Chondrocyte (in vitro differentiated cells): ENCODE measurements at regions not wholly inside any gene's neighbourhood (a gene's known extent, or its start where the extent isn't known, plus 50 kb on each side); places are given as distances from the start of the nearest gene placed in this dataset.

Experiments
- DNase-seq: peaks from one replicate; pipeline ENCODE4 v3.0.0; 2021; ENCODE audit warnings: mixed read lengths, low spot score
- H3K27ac Mint-ChIP-seq: one replicate; pipeline ENCODE4 v1.8.0; 2021; ENCODE audit warnings: mild to moderate bottlenecking, moderate library complexity, mixed read lengths; ENCODE audit not compliant: unreplicated experiment
- H3K27me3 Mint-ChIP-seq: 2 replicates; pipeline ENCODE4 v1.8.0; 2021; ENCODE audit warnings: low read depth, mixed read lengths
- H3K36me3 Mint-ChIP-seq: 2 replicates; pipeline ENCODE4 v1.8.0; 2021; ENCODE audit warnings: low read depth, mixed read lengths
- H3K4me1 Mint-ChIP-seq: 2 replicates; pipeline ENCODE4 v1.8.0; 2021; ENCODE audit warnings: low read depth, mild to moderate bottlenecking, mixed read lengths
- H3K4me3 Mint-ChIP-seq: one replicate; pipeline ENCODE4 v1.8.0; 2021; ENCODE audit warnings: mild to moderate bottlenecking, moderate library complexity, mixed read lengths; ENCODE audit not compliant: unreplicated experiment
- H3K9me3 Mint-ChIP-seq: 2 replicates; pipeline ENCODE4 v1.8.0; 2021; ENCODE audit warnings: low read depth, mixed read lengths
- CTCF ChIP-seq: fragments of 200-600 bp; sonication (generic); IDR thresholded peaks from 2 replicates; pipeline ENCODE4 v1.5.0; 2021; ENCODE audit warnings: antibody characterized with exemption, mild to moderate bottlenecking, moderate library complexity

GRCh38 chr11:13896981-13897353 lies 65.6 kb upstream of the SPON1 start:
- TF ChIP-seq CTCF: no peak
- Mint-ChIP-seq H3K4me3 (no peak overlapping the region), H3K4me1 (no peaks in the 10 kb centered on the region), H3K9me3 (no peaks in the 10 kb centered on the region), H3K27me3 (peaks cover 9% of the 10 kb centered on the region), H3K27ac (no peak overlapping the region), H3K36me3 (no peaks in the 10 kb centered on the region)
- no peak for DNase-seq

- Mint-ChIP-seq H3K27me3 (peaks cover 9% of the 10 kb centered on the region), H3K4me1 (no peaks in the 10 kb centered on the region), H3K9me3 (no peaks in the 10 kb centered on the region), H3K4me3 (no peak overlapping the region), H3K36me3 (no peaks in the 10 kb centered on the region), H3K27ac (no peak overlapping the region)
- DNase-seq: no peak
- no peak for TF ChIP-seq CTCF
These were observed 64.8 kb upstream of the SPON1 start for GRCh38 chr11:13897646-13898276.

- no peak for DNase-seq
- Mint-ChIP-seq H3K27me3 (peaks cover 10% of the 10 kb centered on the region), H3K9me3 (no peaks in the 10 kb centered on the region), H3K4me1 (no peaks in the 10 kb centered on the region), H3K4me3 (no peak overlapping the region), H3K36me3 (no peaks in the 10 kb centered on the region), H3K27ac (no peak overlapping the region)
- TF ChIP-seq CTCF: no peak
These were observed 62.9 kb upstream of the SPON1 start for GRCh38 chr11:13899603-13900002.

DNA sequence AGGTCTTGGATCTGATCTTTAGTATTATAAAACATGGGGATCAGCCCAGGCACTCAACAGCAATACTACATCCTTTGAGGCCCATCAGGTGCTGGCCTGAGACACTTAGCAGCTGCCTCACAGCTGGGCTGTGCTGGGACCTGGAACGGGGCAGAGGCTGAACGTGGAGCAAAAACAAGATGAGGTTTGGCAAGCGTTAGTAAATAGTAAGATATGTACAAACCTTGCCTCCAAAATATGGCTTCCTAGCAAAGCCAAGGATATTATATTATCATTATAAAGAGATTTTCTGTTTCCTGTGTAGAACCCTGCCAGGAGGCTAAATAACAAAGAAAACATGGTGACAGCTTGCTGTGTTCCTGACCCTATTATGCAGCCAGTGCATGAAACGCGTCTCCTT lies 60.0 kb upstream of the SPON1 start:
- Mint-ChIP-seq H3K36me3 (no peaks in the 10 kb centered on the region), H3K27ac (no peak overlapping the region), H3K4me1 (no peaks in the 10 kb centered on the region), H3K9me3 (peaks cover 10% of the 10 kb centered on the region), H3K4me3 (no peak overlapping the region), H3K27me3 (peaks cover 10% of the 10 kb centered on the region)
- no peak for DNase-seq
- no peak for TF ChIP-seq CTCF

DNA sequence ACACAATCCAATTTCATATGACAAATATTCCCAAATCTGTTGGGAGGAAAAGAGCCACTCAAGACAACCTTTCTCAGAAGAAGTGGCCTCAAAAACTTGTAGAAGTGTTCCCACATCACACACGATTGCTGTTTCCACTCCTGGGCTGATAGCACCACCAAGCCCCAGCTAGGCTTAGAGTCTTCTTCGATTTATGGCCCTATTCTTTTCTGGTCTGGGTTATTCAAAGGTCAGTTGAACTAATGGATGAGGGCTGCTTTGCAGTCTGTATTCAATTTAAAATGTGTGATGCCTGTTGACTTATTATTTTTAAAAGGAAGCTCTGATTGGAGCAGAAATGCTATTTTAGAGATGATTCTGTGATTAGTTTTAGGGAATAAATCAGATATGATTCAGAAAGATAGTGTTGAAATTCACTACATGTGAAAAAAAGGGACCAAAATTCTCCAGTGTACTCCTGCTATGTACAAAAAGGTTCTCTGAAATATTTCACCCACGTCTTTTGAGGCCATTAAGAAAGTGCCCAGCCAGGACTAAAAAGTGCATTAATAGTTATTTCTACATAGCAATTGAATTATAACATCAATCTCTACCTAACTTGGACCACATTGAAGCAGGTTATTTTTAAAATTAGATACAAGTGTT lies 57.3 kb upstream of the SPON1 start:
- Mint-ChIP-seq H3K4me1 (no peaks in the 10 kb centered on the region), H3K36me3 (no peaks in the 10 kb centered on the region), H3K9me3 (peaks cover 23% of the 10 kb centered on the region), H3K27ac (no peak overlapping the region), H3K27me3 (peaks cover 4% of the 10 kb centered on the region), H3K4me3 (no peak overlapping the region)
- no peak for TF ChIP-seq CTCF
- DNase-seq: no peak
